GOT3 (cell line): ENCODE measurements at regions not wholly inside any gene's neighbourhood (a gene's known extent, or its start where the extent isn't known, plus 50 kb on each side); places are given as distances from the start of the nearest gene placed in this dataset.
"Not testable (repeated sequence)": the region's sequence is repeated elsewhere in the genome, so short reads cannot be mapped to it uniquely, and the experiment has no call there.

ENCODE experiments used
- DNase-seq: peaks from one replicate; lab custom pipeline; 2025; ENCODE audit warnings: mixed read lengths; lab: John Stamatoyannopoulos, UW

DNA sequence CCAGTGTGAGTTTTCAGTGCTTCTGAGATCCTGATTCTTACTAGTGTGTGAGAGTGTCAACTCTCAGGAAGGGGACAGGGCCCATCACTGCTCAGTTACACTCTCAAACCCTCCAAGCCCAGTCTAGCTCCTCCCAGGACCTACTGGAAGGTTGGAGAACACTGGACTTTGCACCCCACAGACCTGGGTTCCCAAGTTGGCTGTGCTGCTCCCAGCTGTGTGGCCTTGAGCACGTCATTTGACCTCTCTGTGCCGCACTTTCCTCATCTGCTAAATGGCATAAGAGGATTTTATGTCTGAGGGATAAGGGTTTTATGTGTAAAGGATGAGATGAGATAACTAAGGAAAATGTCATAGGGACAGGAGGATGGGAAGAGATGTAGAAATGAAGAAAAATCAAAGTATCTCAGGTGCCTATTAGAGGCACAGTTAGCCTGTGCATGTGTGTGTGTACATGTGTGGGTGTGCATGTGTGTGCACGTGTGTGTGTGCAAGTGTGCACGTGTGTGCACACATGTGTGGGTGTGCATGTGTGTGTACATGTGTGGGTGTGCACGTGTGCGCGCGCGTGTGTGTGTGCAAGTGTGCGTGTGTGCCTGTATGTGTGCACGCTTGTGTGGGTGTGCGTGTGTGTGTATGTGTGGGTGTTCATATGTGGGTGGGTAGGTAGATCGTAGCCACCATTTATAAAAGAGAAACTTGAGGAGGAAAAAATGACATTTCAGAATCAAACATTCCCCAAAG, 108.0 kb upstream of the GRK3 start:
- not testable (repeated sequence) for DNase-seq

DNA sequence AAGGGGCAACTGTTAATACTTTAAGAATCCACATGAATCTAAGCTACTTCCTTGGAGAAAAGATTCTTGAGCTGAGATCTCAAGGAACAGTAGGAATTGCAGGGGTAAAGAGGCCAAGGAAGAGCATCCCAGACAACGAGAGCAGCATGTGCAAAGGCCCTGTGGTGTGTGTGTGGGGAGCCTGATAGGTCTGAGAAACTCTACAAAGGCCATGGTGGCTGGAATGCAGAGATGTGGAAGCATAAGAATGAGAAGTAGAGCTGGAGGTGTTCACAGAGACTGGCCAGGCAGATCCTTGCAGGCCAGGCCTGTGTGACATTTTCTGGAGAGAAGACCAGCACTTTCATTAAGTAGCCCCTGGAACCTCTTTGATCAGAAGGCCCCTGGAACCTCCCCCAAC, 105.8 kb upstream of the GRK3 start:
- DNase-seq: not testable (repeated sequence)

DNA sequence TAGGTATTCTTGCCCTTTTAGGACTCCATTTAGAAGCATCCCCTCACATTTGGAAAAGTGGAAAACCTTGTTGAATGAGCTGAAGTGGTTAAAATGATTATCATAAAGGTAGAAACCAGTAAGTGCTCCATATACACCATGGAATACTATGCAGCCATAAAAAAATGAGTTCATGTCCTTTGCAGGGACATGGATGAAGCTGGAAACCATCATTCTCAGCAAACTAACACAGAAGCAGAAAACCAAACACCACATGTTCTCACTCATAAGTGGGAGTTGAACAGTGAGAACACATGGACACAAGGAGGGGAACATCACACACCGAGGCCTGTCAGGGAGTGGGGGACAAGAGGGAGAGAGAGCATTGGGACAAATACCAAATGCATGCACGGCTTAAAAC, 103.8 kb upstream of the GRK3 start:
- DNase-seq: not testable (repeated sequence)

DNA sequence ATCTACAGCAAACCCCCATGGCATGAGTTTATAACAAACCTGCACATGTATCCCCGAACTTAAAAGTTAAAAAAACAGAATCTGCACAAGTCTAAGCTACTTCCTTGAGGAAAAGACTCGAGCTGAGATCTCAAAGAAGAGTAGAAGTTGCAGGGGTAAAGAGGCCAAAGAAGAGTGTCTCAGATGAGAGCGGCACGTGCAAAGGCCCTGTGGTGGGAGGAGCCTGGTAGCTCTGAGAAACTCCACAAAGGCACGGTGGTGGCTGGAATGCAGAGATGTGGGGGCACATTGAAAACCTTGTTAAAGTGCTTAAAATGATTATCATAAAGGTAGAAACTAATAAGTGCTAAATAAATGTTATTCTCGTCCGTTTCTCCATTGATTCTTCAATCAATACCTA, 103.2 kb upstream of the GRK3 start:
- no peak for DNase-seq

DNA sequence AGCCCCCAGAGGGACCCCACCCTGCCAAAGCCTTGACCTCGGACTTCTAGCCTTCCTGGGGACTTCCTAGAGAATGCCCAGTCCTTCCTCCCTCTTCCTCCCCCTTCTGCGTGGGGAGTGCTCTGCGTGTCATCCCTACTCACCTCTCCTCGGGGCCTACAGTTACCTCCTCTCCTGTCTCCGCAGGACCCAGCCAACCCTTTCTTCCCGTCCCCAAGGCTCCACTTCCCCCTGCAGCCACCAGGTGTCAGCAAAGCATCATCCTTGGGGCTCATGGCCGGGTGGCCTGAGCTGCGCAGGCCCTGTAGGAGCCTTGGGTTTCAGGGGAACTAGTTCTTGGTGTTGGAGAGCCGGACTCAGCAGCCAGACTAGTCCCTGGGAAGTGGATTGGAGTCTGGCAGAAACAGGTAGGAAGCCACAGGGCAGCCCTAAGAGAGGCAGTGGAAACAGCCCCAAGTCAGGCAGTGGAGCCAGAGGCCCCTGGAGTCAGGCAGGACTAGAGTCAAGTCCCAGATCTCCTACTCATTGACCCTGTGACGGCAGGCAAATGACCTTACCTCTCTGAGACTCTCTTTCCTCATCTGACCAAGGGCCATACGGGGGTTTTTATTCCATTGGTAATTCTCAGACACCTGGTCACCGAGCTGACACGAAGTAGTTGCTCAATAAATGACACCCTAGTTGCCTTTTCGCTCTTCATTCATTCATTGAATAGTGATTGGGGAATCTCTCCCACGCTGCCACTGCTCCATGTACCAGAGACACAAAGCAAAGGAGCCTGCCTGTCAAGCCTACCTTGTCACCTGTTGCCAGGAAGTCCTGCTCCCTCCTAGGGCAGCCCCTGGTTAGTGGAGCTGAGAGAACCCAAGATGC, 101.8 kb upstream of the GRK3 start:
- DNase-seq: peak; percentile 39

DNA sequence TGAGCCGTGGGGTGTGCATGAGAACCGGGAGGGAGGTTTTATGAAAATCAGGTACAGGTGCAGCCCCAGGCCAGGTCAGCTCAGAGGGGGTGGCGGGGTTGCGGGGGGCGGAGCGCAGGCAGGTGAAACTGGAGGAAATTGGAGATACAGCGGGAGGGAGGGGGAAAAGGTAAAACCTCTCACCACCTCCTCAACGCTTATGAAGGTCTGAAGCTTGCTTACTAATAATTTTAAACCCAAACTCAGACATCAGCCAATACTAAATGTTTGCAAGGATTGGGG, 101.2 kb upstream of the GRK3 start:
- DNase-seq: not testable (repeated sequence)

DNA sequence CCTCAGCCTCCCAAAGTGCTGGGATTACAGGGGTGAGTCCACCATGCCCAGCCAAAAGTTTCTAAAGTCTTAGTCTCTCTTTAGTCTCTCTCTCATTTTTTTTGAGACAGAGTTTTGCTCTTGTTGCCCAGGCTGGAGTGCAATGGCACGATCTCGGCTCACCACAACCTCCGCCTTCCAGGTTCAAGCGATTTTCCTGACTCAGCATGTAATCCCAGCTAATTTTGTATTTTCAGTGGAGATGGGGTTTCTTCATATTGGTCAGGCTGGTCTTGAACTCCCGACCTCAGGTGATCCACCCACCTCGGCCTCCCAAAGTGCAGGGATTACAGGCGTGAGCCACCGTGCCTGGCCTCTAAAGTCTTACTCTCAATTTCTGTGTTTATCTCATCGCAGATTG, 100.1 kb upstream of the GRK3 start:
- DNase-seq: not testable (repeated sequence)

DNA sequence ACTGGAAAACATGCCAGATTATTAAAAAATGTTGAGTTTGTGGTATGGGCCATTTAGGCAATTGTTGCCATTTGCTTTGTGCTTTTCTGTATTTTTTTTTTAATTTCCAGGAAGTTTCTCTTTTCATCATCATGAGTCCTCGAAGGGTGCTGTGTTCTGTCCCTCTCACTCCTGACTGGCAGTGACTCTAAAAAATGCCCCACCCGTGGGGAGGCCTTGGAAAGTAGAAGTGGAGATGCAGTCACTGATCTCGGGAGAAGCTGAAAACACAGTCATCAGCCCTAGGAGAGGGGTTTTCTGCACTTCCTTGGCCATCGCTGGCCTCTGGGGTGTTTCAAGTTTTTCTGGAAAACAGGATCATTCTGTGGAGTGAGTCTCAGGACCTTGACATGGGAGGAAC, 98.5 kb upstream of the GRK3 start:
- DNase-seq: no peak

DNA sequence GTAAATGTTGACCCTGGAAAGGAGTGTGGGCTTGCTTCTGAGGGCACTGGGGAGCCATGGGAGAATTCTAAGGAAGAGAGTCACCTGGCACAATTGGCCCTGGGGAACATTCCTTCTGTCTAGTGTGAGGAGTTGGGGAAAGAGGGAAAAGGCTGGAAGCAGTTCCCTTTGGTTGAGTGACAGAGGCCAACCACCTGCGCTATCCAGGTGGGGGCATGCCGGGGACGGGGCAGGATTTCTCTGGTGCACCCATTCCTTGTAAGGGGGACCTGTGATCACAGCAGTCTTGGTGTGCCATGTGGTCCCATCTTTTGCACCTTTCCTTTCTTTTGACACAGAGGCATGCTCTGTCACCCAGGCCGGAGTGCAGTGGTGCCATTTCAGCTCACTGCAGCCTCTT, 92.1 kb upstream of the GRK3 start:
- no peak for DNase-seq

DNA sequence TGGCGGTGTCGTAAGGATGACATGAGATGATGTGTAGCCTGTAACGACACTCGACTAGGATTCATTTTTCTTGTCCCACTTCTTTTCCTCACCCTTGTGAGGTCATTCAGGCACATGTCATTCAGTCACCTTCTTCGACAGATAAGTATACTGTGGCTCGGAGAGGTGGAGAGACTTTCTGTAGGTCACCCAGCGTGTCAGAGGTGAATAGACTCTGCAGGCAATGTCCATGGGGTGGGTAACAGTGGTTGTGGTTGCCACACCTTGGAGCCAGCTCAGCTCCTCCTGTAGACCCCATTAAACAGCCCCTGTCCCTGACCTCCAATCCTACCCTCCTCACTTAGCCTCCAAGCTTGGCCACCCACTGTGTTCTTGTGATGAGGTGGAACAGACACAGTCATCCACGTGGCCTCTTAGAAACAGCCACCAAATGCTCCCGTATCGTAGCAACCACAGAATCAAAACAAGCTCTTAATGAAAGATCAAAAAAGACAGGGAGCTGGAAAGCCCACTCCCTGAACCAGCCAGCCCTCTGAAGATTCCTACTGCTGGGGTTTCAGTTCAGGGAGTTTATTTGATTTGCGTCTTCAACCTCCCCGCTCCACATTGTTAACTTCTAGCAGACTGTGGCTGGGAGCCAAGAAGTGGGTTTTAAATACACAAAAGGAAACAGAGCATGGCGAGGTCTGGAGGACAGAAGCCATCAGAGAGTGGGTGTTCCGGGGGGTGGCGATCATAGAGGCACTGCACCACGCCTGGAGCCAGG, 89.0 kb upstream of the GRK3 start:
- DNase-seq: no peak

DNA sequence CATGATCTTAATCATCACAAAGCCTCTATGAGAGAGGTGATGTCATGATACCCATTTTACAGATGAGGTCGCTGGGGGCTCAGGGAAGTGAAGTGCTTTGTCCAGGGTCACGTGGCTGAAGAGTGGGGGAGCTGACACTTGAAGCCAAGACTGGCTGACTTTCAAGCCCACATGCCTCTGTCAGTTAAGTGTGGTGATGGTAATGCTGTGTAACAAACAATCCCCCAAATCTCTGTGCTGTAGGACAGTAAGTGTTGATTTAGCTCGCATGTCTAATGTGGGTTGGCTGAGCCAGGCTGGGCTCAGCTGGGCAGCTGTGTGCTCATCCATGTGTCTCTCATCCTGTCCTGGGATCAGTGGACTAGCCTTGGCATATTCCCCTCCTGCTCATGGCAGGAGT, 87.1 kb upstream of the GRK3 start:
- DNase-seq: no peak

DNA sequence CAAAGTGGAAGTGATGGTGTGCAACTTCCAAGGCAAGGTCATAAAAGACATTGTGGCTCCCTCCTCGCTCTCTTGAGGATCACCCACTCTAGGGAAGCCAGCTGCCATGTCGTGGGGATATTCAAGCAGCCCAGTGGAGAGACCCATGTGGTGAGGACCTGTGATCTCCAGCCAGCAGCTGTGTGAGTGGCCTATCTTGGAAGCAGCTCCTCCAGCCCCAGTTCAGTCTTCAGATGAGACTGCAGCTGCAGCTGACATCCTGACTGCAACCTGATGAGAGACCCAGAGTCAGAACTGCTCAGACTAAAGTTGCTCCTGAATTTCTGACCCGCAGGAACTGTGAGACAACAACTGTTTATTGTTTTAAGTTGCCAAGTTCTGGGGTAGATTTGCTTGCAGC, 86.4 kb upstream of the GRK3 start:
- DNase-seq: no peak

DNA sequence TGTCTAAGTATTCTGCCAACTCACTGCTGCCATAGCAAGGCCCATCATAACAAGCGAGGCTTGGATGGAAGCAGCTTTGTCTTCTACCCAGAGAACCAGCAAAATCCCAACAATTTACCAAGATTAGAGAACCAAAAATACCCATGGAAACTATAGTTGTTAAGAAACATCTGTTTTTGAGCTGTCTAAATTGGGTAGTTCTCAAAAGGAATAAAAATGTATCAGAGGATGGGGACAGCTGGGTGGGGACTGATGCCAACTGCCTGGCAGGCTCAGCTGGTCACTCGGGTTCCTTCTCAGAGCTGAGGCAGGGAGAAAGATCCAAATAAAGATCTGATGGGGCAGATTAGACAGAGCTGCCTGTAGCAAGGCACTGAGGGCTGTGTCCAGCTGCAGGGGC, 85.9 kb upstream of the GRK3 start:
- no peak for DNase-seq

DNA sequence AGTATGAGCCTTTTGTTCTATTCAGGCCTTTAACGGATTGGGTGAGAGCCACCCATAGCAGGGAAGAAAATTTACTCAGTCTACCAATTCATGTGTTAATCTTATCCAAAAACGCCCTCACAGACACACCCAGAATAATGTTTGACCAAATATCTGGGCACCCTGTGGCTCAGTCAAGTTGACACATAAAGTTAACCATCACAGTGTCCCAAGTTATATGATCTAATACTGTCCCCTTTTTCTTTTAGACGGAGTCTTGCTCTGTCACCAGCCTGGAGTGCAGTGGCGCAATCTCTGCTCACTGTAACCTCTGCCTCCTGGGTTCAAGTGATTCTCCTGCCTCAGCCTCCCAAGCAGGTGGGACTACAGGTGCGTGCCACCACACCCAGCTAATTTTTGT, 83.6 kb upstream of the GRK3 start:
- not testable (repeated sequence) for DNase-seq

DNA sequence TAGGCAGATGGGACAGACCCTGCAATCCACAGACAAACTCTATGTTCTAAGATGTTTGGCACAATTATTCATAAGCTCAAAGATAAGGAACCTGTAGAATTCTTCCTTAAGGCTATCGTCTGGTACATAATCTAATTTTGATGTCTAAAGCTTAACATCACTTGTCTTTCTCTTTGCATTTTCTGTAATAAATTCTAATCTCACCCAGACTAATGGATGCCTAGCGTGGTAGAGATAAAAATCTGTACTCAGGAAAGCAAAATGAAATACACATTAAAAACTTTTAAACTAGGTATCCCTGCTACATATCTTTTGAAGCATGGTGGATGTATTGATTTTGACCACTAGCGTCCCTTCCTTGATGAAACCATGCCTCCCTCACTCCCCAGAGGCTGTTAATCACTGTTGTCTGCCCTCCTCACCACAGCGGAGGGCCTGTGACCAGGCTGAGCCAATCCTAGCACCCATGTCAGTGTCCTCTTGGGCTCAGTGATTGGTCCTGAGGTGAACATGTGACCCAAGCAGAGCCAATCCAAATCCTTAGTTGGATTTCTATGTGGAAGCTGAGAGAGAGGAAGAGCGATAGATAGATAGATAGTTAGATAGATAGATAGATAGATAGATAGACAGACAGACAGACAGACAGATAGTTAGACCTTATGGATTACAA, 82.2 kb upstream of the GRK3 start:
- no peak for DNase-seq

DNA sequence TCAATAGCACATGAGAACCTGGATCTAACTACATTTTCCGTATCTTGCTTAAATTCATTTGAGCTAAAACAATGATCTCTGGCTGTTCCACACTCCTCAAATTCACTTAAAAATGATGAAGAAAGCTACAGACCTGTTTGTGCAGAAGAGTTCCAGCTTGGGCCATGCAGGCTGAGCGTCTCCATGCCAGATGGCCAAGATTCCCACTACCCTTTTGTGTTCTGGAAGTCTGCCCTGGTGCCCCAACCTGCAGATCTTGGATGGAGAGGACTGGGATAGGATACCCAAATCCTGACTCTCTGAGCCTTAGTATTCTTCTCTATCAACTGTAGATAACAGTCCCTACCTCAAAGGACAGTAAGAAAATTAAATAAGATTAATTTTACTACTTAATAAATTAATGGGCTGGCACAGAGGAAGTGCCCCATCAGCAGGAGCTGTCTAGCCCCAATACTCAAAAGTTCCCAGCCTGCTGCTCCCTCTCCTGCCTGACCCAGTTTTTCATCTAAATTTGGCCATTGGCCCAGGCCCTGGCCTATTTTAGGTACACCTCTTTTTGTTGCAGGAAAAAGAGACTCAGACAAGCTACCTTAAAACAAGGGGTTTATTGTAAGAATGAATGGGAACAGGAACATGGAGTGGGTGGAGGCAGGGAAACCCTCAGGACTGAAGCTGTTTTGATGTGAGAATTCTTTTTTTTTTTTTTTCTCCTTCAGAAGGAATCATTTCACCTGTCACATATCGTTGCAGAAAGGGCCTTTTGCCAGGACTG, 81.4 kb upstream of the GRK3 start:
- DNase-seq: no peak

DNA sequence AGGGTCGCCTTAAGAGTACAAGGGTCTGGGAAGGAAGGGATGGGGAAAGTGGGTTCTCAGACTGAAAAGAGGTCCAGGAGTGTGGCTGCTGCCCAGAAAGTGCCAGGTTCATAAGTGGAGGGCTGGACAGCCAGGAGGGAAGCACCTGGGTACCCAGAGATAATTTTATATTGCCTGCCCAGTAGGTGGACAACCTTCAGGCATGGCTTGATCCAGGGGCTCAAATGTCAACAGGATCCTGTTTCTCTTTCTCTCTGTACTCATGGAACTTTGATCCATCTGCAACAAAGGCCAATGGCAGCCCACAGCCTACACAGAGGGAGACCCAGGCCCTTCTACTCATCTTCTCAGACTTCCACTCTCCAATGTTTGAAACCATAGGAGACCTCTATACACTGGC, 80.5 kb upstream of the GRK3 start:
- DNase-seq: no peak

DNA sequence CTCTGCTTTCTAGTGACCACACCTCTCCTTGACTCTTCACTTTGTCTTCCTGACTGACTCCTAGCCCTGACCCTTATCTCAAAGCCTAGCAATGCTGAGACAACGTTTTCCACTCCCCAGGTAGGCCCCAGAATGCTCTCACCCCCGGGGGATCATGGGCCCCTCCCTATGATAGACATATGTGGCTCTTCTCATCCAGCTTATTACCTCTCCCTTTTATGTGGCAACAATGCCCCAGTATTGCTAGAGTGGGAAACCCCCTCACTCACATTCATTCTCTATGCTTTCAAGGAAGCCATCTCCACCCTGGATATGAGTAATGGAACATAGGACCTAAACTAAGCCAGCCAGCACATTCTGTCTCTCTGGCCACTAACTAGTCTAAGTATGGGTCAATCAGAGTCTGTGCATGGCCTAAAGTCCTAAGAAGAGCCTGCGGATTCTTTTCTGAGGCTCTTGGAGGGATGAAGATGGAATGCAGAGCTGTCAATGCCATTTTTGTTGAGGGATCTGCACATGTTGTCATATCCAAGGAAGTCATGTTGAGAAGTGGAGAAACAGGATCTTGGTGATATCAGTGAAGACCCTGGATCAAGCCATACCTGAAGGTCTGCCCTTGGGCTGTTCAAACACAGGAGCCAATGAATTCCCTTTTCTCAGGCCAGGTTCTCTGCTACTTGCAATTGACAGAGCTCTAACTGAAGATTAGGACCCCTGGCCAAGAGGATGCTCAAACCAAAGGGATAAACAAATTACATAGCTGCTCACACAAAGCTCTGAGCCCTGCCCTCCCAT, 79.8 kb upstream of the GRK3 start:
- no peak for DNase-seq

DNA sequence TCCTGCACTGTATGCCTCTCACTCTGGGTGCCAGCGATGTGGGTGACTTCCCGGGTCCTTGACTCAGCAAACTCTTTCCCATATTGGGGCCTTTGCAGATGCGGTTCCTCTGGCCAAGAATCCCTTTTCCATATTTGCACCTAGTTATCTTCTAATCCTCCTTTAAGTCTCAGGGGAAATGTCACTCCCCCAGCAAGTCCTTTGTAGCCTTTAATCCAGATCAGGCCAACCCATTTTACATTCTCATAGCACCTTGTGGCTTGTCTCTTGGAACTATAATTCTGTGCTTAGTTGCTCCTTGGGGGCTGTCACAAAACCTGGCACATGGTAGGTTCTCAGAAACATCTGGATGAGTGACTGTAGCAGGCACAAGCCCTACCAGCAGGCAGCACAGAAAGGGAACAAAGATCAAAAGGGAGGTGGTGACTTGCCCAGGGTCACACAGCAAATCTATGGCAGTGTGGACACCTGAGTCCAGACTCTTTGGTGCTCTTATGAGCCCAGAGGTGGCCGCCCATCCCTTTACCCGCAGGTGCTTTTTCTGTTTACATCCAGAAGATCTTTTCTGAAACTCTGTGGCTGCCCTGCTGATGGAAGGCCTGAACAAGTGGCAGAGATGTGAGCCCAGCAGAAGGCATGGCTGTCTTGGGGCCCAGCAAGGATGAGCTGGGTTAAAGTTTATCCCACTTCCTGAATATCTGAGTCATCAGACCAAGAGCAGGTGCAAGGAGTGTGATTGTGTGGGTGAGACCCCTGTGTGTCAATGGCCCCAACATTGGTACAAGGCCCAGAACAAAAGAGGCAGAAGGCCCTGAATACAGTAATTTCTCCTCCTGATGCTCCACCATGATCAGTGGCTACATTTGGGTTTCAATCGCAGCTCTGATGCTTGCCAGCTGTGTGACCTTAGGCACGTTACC, 78.6 kb upstream of the GRK3 start:
- no peak for DNase-seq

DNA sequence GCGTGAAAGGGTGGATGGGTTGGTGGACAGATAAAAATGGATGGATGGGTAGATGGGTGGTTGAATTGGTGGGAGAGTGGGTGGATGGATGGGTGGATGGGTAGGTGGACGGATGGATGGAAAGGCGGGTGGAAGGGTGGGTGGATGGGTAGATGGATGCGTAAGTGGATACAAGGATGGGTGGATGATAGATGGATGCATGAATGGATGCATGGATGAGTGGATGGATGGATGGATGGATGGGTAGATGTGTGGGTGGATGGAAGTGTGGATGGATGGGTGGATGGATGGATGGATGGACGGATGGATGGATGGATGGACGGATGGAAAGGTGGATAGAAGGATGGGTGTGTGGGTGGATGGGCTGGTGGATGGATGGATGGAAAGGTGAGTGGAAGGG, 77.0 kb upstream of the GRK3 start:
- no peak for DNase-seq
